ENCODE measurements at regions not wholly inside any gene's neighbourhood (a gene's known extent, or its start where the extent isn't known, plus 50 kb on each side); places are given as distances from the start of the nearest gene placed in this dataset.

- TF ChIP-seq EP300 (IDR thresholded peaks at IDR 0.05; ENCODE audit: borderline replicate concordance in 1 of 2, low read depth in 1 of 2, low read length in 1 of 2) (0 out of 4 replicates have a peak, but pooled peaks of 1 of the 2 experiments have one; percentile 31), CTCF (IDR thresholded peaks at IDR 0.05) (no peak), TAF1 (IDR thresholded peaks at IDR 0.05; ENCODE audit: borderline replicate concordance, low read depth, low read length) (no peak), USF1 (IDR thresholded peaks at IDR 0.05; ENCODE audit: borderline replicate concordance, low read depth) (no peak), MAX (IDR thresholded peaks at IDR 0.05; ENCODE audit: low read depth) (no peak), YY1 (IDR thresholded peaks at IDR 0.05; ENCODE audit: low read depth) (no peak), SMC3 (IDR thresholded peaks at IDR 0.05; ENCODE audit: low read depth, low read length) (no peak), TEAD4 (IDR thresholded peaks at IDR 0.05; ENCODE audit: borderline replicate concordance, insufficient read depth) (no peak), EZH2phosphoT487 (IDR thresholded peaks at IDR 0.05; ENCODE audit: borderline replicate concordance, low read depth) (no peak)
Observed at GRCh38 chr6:22117631-22118030, 179.2 kb downstream of the PRL start.
